Stimulated activated CD8-positive, alpha-beta memory T cell treated with anti-CD3 and anti-CD28 coated beads, Interleukin-12 subunit alpha, Interleukin-12 subunit beta, amount 100 ng/mL, for 1 hour (primary cell): ENCODE measurements at regions not wholly inside any gene's neighbourhood (a gene's known extent, or its start where the extent isn't known, plus 50 kb on each side); places are given as distances from the start of the nearest gene placed in this dataset.

Source experiments
- DNase-seq: peaks from one replicate; pipeline ENCODE4 v3.0.0-alpha.2; 2020; ENCODE audit warnings: low read depth

DNA sequence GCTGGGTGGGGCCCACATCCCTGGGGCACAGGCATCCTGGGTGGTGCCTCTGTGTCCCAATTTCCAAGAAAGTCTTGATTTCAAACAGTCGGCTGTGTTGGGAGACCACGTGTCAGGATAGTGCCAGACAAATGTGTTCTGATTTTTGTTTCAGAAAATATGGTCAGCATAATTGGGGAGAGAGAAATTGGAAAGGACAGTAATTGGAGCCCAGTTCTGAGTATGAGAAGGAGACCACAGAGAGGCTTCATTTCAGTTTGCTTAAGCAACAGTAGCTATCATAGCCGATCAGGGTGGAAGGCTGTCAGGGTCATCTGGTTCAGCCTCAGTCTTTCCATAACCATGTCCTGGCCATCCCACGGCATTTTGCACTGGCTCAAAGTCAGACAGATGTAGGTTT is 220.7 kb downstream of the CDC5L start:
- no peak for DNase-seq

DNA sequence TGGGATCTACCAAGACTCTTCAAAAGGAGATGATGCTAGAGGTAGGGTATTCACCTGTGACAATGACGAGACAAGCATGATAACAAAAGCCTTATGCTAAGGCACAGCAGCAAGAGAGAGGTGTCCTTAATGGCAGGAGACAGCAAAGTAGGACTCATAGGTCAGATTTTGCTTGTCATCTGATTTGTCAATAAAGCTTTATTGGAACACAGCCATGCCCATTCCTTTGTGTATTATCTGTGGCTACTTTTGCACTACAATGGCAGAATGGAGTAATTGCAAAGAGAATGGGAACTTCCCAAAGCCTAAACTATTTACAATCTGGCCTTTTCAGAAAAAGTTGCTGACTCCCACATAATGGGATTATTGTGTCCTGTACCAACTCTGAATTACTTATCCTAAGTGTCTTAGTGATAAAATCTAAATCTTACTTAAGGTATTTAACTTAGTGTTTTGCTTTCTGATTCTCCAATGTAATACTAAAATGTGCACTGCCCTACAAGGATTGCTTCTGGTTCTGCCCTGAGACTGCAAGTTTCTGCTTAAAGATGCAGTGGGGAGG is 221.6 kb downstream of the CDC5L start:
- no peak for DNase-seq

DNA sequence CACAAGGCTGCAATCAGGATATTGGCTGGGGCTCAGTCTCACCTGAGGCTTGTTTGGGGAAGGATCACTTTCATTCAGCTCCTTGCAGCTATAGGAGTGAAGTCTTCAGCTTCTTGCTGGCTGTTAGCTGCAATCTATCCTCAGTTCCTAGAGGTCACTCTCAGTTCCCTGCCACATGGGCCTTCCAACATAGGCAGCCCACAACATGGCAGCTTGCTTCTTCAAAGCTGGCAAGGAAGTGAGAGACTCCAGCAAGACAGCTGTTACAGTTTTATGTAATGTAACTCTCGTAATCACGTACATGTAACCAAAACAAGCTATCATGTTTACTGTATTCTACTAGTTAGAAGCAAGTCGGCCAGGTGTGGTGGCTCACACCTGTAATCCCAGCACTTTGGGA is 226.9 kb downstream of the CDC5L start:
- DNase-seq, result no peak

DNA sequence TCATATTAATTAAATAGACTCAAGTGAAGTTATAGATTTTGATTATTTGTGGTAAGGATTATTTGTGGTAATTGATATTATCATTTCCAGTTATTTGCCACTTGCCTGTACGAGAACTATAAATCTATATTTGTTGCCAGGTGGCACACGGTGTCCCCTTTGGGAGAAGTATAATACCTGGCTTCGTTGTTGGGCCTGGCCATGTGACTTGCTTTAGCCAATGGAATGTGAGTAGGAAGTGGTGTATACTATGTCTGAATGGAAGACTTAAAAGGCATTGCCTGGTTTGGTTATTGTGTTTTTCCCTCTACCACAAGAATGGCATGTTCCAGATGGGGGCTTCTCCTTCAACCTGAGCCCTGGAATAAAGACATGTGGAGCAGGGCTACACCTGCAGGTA is 228.1 kb downstream of the CDC5L start:
- DNase-seq, result no peak

DNA sequence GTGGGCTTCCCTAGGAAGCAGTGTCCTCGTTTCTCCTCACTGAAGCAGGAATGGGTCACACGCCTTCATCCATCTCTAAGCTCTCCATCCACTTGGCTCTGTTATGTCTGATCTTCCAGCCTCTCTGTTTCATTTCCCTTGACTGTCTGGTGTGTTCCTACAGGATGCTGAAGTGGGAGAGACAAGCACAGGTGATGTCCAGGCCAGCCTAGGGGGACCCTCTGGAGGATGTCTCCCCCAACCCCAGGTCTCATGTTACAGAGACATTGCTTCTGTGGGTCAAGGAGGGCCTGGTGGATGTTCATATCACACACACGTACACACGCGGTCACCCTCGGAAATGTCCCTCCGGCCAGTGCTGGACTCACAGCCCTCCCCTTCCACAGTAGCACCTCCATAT is 229.9 kb downstream of the CDC5L start:
- DNase-seq, result no peak

DNA sequence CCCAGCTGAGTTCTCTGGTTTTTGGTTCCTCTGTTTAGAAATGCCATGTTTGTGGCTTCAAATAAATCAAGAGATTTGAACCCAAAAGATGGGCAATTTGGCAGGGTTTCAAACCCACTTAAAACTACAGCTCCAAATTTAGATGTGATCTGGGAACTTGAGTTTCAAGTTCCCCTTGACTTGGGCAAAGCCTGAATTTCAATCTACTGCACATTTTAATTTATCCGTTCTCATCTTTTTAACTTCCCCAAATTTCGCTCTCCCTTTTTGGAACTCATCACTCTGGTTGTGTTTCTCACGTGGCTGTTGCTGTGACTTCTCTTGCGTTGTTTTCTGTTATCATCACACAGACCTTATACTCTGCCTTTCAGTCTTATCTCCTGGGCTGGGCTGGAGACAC is 230.9 kb downstream of the CDC5L start:
- no peak for DNase-seq

DNA sequence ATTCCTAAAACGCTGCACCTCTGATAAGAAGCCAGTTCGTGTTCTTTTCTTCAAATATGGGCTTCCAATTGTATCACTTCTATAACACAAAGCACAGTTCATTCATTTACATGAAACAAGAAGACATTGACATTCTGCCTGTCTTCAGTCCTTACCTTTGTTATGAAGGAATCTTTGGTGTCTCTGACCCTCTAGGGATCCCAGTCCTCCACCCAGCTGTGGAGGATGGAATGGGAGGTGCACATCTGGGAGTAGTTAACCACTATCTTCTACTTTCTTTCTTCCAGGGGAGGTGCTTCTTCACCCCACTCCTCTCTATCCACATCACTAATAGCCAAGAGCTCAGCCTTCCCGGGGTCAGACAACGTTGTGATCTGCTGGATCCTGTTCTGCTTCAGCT is 233.4 kb downstream of the CDC5L start:
- no peak for DNase-seq

DNA sequence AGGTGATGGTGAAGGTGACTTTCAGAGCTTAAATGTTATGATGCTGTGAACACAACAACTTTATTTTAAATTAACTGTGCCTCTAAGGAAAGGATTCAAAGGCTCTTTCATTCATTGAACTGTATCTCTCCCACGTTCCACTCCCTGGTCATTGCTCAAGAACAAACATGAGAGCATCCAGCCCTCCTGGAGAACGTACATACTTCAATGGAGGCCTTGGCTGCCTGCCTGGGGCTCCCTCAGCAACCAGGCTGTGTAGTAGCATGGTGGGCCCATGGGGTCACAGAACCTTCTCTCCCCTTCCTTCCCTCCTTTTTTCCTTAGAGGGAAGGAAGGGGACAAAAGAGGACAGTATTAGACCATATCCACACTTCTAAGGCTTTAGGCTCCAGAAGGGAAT is 234.3 kb downstream of the CDC5L start:
- no peak for DNase-seq

DNA sequence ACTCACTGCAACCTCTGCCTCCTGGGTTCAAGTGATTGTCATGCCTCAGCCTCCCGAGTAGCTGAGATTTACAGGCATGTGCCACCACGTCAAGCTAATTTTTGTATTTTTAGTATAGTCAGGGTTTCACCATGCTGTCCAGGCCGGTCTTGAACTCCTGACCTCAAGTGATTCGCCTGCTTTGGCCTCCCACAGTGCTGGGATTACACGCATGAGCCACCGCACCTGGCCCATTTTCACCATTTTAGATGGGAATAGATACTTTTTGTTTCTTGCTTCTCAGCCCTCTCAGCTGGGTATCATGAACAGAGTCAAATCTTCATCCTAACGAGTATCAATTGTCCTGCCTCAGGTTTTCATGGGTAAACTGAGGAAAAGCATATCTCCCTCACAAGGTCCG is 235.0 kb downstream of the CDC5L start:
- no peak for DNase-seq

DNA sequence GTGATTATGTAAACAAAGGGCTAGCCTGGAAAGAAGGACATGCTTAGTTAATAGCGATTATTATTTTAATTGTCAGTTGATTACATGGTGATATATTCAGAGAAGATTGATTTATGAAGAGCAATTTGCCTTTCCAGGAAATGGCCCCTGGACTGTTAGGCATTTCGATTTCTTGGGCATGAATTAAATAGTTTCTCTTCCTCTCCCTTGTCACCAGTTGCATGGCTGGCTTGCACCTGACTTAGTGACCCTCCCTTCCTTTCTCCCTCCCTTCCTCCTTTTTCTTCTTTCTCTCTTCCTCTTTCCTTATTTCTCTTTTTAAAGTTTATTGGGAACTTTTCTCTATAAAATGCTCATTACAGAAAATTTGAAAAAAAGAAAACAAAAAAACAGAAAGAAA is 235.4 kb downstream of the CDC5L start:
- DNase-seq, result no peak

DNA sequence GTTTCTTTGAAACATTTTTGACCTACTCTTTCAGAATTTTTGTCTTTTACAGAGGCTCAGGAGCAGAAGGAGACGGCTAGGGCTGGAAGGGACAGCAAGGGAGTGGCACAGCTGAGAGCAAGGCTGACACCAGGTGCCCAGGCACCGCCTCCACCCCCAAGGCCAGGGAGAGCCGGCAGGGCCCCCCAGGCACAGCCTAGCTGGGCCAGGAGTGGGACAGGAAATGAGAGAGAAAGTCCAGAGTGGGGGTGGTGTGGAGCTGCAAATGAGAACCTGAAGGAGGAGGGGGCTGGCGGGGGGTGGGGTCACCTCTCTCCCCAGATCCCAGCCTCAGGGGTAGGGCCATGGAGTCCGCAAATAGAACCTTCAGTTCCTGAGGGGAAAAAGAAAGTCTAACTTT is 236.7 kb downstream of the CDC5L start:
- DNase-seq, result no peak

DNA sequence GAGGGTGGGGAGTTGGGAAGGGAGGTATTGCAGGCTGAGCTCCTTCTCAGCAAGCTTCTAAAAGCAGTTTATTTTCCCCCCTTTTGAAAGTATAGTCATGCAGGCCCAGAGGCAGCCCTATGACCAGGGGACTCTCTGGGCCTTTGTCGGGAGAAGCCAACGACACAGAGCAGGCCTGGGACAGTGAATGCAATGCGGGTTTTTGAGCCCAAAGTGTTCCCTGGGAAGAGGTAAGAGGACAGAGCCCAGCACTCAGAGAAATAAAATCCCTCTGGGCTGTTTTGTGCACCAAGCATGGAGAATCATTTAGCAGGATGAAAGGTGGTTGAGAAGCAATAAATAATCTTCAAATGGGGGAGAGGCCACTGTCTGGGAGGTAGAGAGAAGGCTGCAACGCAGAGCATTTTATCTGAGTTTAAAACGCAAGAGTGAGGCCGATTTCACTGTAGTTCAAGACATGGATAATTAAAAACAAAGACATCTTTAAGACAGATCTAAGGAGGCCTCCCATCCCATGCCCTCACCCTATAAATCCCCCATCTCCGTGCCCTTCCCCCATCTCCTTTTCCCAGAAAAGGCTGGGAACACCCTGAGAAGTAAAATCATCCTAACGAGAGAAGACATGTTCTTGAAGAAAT is 237.5 kb downstream of the CDC5L start:
- DNase-seq, result no peak

DNA sequence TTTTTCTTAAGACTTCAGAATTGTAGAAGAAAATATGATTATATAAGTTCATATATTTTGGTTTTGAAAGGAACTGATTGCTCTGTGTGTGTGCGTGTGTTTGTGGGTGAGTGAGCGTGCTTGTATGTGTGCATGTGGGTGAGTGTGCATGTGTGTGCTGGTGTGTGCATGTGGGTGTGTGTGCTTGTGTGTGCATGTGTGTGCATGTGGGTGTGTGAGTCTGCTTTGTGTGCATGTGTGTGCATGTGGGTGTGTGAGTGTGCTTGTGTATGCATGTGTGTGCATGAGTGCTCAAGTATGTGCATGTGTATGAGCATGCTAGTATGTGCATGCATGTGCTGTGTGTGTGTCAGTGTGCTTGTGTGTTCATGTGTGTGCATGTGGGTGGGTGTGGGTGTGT is 238.5 kb downstream of the CDC5L start:
- DNase-seq, result no peak

DNA sequence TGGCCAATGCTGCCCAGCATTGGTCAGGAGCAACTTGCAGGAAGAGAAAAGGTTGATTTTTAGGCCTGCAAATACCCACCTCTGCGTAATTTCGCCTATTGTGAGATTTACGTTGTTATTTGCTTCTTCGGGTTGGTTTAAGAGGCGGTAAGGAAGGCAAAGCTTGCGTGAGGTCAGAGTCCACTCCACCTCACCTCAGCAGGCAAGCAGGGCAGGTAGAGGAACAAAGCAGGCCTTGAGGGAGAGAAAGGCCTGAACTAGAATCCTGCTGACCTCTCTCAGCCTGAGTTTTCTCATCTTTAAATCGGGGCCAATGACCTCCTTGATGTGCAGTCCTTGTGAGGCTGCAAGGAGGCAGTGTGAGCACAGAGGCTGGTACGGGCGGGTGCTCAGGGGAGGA is 239.1 kb downstream of the CDC5L start:
- no peak for DNase-seq

DNA sequence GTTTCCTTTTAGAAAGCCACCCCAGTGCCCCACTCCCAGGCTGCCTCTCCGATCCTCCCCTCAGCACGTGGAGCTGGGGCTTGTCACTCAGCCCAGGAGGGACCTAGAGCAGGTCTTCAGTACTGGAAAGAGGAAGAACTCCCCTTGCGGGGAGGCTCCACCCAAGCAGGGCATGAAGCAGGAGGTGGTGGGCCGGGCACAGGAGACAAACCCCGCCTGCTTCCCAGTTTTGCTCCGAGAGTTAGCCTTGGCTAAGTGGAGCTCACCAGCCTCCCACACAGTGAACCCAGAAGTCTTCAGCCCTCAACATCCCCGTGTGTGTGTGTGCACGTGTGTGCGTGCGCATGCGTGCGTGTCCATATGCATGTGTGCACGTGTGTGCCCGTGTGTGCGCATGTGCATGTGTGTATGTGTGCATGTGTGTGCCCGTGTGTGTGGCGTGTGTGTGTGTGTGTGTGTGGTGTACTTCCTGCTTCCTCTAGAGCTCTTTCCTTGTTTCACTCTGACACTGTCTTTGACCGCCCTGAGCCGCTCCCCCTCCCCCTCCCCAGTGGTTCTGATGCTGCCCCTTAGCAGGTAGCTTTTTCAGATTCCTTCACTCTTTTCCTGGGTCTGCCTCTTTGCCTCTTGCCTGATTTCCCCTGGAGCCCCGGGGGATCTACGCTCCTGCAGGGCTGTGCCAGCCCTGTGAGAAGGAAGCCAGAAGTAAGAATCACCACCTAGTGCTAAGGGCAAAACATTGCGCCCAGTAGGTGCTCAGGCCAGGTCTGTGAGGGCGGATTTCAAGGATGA is 239.8 kb downstream of the CDC5L start:
- no peak for DNase-seq

DNA sequence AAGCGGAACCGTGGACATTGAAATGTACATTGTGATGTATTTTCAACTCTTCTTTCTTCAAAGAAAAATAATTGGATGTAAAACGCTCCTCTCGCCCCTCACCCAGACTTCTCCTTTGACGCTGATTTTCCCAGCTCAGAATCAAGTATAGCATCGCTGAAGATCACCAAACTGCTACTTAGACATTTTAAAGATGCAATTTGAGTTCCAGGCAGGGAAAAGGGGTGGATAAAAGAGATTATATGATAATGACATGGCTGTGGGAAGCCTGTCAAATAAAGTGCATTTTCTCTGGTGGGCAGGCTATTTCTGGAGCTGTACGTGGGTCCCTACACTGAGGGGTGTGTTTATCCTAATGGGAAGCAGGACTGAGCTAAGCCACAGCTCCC is 240.4 kb downstream of the CDC5L start:
- DNase-seq, result no peak

DNA sequence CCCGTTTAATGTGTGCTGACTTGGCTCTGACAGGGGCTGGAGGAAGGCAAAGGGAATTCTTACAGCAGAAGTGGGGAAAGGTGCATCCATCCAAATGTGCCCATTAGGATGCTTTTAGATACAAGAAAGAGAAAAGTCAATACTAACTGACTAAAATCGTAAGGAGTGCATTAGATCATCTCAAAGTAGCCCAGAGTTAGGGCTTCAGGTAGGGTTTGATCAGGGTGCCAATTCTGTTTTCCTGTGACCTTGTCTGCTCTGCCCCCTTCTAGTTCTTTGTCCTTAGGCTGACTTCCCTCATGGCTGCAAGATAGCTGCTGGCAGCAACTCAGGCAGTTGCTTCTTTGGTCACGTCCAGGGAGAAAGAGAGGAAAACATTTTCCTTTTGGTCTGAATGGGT is 240.8 kb downstream of the CDC5L start:
- DNase-seq, result no peak

DNA sequence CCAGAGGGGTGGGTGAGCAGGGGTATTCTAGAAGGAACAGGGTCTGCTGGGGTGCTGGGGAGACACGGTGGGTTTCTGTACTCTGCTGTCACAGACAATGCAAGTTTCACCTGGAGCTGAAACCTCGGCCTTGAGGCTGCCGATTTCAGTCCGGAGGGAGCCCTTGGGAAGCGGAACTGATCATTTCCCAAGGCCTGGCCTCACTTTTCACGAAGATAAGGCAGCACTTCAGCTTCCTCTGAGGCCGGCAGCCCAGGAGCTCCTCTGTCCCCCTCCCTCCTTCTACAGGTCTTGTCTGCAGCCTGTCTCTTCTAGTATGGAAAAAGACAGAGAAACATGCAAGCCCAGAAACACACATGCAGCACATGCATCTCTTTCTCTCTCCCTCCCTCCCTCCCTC is 242.1 kb downstream of the CDC5L start:
- DNase-seq, result no peak

DNA sequence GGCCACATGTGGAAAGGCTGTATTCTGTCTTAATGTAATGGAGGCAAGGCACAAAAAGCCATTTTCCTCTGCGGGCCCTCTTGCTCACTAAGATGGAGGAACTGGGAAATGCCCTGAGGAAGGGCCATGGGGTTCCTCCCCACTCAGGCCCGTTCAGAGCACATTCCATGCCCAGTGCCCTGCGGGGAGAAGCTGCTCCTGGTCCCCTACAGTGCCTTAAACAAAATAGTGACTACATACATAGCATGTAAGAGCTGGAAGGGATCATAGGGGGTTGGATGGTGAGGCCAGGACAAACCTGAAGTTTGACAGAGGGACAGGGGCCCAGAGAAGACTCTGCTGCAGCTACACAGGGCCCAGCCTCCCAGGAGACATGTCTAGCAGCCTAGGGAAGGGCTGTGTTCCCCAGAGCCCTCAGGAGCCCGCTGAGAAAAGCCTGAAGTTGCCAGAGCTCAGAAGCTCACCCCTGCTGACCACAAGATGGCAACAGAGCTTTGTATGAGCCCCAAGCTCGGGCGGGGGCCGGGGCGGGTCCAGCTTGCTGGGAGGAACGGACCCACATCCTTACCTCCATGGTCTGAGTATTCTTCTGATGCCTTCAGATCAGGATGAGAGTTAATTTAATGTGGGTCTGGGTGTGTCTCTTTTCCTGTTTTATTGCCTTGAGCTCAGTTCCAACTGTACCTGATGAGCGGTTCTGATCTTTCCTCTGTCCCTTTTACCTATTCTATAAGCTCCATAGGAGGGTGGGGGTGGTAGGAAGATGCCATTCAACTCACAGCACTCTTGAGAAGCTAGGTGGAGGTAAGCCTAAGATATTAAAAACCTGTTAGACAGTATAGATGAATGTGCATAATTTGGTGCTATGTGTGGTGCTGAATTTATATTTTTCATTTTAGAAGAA is 242.9 kb downstream of the CDC5L start:
- no peak for DNase-seq

DNA sequence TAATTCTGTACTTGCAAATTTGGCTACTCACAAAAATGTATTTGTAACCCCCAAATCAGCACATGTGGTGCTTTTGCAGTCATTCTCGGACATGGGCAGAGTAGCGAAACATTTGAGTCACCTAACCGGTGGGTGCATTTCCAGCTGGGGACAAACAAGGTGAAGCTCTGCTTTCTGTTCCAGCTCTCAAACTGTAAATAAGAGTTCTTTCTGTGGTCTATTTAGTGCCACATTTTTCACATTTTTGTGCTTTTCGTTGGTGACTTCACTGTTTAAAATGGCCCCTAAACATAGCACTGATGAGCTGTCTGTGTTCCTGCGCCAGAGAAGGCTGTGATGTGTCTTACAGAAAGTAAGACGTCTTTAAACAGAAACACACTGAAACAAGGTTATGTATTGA is 244.5 kb downstream of the CDC5L start:
- DNase-seq, result no peak

DNA sequence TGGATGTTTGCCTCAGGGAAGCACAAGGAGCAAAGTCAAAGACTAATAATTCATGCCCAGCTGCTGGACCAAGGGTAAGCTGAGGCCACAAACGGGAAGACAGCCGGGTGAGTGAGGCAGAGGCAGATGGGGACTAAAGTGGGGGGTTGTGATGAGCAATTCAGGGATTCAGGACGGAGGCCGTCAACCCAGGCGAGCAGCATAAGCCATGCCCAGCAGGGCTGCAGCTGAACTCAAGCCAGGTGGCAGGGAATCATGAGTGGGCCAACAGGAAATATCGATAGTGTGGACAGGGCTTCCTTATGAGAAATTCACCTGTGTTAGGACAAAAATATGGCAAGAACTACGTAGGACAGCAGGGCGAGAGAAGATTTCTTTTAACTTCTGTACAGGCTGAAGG is 246.8 kb downstream of the CDC5L start:
- no peak for DNase-seq

DNA sequence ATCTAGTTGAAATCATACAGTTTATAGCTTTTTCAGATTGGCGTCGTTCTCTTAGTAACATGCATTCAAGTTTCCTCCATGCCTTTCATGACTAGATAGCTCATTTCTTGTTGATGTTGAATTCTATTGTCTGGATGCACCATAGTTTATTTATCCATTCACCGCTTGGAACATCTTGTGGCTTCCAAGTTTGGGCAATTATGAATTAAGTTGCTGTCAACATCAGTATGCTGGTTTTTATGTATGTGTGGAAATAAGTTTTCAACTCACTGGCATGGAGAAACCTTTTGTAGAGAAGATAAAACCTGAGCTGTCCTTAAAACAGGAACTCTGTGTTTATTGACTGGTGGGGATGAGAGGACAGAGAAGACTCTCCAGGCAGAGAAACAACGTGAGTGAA is 248.0 kb downstream of the CDC5L start:
- no peak for DNase-seq
